Activated CD4-positive, alpha-beta T cell treated with anti-CD3 and anti-CD28 coated beads, Interleukin-2, Interleukin-6, amounts not matched to agents 100 ng/mL and 50 ng/mL, durations not matched to agents 16 hours and 8 hours (primary cell): ENCODE measurements at regions not wholly inside any gene's neighbourhood (a gene's known extent, or its start where the extent isn't known, plus 50 kb on each side); places are given as distances from the start of the nearest gene placed in this dataset.
A peak's percentile ranks its signal among the peaks of the same experiment; 100 is the strongest.
"Not testable (repeated sequence)": the region's sequence is repeated elsewhere in the genome, so short reads cannot be mapped to it uniquely, and the experiment has no call there.

Experiments
- DNase-seq: peaks from one replicate; pipeline ENCODE4 v3.0.0-alpha.2; 2020

DNA sequence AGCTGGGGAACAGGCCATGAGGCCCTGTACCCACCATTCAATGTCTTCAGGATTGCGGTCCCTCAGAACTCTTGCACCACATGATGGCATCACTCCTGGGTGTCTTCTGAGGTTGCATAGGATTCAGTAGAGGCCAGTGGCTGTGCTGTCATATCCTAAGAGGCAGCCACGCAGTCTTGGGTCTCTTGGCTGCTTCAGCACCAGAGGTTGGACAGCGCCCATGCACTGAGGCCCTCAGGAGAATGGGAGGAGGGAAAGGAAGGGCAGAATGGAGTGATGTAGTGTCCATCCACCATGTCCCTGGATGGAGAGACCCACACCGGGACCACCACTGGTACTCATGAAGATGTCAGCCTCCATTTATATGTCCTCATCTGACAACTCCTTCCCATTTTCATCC lies 439.9 kb downstream of the TUBA3C start:
- not testable (repeated sequence) for DNase-seq

DNA sequence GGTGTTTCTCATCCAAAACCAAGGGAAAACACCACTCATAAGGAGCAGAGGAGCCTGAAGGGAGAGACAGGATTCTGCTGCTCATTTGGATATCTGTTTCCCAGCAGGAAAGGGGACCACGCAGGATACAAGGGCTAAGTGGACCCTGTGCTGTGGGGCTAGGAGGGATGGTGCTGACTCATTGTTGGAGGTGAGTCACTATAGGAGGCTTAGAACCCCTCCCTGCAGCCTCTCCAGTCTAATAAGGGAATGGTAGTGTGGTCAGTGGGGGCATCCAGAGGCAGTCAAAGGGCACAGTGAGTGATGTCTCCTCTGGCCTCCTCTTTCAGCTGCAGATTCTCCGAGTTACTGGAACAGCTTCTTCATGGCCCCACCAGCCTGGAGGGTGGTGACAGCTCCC lies 442.3 kb downstream of the TUBA3C start:
- DNase-seq, result no peak

DNA sequence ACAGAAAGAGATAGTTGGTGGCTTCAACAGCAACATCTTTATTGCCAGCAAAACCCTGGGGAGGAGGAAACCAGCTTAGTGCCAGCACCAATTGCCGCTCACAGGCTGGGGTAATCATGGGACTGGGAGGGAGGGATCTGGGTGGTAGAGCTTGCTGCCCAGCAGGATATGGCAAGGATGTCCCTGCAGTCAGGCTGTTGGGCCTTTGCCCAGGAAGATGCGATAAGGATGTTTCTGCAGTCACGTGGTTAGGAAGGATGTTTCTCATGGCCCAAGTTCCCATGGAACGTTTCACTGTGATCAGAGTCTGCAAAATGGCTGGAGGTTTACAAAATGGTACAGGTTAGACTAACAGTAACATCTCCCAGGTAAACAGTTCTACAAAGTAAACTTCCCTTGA lies 443.5 kb downstream of the TUBA3C start:
- not testable (repeated sequence) for DNase-seq

DNA sequence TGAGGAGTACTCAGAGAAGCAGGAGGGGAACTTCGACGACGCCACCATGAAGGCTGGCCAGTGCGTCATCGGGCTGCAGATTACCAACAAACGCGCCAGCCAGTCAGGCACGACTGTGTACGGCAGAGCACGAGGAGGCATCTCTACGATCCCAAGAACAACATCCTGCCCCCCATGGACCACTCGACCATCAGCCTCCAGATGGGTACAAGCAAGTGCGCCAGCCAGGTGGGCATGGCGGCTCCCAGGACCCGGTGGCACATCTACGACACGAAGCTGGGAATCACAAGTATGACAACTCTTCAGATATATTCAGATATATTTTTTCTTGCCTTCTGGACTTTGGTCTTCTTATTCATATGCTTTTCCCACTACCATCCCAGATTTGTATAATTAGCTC lies 454.5 kb downstream of the TUBA3C start:
- DNase-seq, result not testable (repeated sequence)

DNA sequence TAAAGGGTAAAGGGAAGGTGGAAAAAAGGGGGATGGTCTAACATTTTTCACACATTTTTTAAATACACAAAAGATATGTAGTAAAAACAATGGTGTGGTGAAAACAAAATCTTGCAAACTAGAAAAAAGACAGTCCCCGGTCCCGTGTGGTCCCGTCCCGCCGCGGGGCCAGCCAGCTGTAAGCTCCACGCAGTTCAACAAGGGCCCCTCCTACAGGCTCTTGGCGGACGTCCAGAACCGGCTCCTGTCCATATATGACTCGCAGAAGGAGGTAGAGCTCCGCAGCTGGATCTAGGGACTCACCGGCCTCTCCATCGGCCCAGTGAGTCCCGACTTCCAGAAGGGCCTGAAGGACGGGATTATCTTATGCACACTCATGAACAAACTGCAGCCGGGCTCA lies 455.1 kb downstream of the TUBA3C start:
- not testable (repeated sequence) for DNase-seq

DNA sequence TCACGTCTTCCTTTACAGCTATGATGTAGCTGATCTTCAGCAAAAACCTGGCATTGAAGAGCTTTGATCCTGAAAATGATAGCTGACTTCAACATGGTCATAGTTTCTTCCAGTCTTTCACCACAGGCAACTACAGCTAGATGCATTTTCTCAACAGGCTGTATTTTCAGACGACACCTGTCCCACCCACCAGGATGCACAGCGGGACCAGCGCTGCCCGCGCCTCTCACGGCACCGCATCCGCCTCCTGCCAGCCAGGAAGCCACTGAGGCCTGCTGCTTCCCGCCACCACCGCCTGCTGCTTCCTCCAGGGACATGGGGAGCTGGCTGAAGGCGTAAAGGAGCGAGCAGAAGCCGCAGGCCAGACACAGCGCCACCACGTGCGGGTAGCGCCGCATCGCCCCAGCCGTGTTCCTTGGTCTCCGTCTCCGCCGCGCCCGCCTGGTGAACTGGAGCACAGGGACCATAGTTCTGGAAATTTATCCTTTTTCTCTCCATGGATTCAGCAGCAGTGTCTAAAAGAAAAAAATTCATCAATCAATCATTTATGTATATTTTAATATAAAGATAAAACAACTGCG lies 456.3 kb downstream of the TUBA3C start:
- not testable (repeated sequence) for DNase-seq

DNA sequence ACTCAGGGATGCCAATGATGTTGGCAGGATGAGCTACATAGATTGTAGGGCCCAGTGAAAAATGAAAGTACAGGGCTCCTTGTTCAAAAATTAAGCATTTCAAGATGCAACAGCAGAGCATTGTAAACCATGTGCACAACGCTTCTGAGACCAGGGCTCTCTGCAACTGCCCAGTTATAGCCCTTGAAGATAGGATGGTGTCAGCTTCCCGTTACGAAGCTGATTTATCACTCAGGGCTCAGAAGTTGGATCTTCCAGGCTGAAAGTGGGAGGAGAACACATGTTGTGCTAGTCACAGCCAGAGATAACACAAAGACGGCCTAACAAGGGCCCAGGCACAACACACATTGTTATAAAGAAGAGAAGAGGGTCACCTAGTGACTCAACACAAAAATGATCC lies 466.7 kb downstream of the TUBA3C start:
- DNase-seq, result no peak

DNA sequence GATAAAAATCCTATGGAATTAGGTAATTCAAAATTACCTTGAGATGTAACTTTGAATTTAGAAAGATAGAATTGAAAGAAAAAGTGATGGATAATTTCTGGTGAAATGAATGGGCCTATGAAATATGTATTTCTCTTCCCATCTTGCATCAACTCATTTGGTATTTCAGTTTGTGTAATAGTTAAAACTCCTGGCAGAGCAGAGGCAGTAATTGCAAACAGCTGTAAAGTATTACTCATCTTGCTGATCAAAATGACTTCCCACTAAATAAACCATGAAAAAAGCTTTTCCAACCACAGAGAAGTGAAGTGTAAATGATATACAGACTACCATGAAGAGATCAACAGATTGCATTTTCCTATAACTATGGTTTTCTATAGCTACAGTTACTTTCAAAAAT lies 471.0 kb downstream of the TUBA3C start:
- not testable (repeated sequence) for DNase-seq

DNA sequence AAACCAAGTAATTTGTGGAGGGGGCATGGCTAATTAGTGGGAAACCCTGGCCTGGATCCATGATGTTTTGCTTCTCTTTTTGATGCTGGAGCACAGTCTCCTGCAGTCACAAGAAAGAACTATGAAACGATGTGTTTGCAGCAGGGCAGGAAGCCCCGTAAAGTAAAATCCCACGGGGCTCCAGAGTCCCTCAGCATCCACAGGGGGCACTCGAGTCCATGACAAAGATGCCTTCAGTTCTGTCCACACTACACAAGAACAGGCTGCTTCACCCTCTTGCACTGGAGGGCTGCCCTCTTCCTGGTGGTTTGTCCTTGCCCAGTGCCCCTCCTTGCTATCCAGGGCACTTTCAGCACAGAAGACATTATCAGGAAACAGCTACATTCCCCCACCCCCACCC lies 475.1 kb downstream of the TUBA3C start:
- DNase-seq, result not testable (repeated sequence)

DNA sequence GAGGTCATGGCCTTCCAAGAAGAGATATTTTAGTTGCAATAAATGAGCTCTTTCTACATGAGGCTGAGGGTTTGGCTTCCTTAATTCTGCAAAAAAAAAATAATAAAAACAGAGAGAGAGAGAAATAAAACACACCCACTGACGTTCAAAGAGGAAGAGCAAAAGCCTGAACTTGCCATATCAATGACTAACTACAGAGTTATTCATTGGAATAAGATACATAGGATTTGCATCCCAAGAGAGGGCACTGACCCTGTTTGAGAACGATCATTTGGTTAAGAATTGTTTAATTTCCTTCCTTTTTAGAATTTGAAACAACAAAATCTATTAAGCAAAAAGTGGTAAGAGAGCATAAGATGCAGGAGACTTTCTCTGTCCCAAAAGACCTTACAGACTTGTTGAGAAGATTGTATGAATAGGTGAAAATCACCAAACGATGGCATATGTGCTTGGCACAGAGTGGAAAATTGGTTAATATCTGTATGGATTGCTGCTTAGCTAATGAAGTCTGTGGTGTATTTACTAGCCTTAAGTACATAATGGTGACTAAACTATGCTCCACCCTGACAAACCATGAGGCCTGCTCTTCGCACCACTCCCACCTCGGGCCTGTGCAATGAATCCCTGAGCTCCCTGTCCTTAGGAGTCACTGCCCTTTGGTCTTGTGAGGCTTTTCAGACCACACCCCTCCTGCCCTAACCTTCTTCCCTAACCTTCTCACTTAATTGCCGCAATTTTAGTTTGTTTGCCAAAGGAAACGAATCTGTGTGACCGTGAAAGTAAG lies 479.0 kb downstream of the TUBA3C start:
- not testable (repeated sequence) for DNase-seq

DNA sequence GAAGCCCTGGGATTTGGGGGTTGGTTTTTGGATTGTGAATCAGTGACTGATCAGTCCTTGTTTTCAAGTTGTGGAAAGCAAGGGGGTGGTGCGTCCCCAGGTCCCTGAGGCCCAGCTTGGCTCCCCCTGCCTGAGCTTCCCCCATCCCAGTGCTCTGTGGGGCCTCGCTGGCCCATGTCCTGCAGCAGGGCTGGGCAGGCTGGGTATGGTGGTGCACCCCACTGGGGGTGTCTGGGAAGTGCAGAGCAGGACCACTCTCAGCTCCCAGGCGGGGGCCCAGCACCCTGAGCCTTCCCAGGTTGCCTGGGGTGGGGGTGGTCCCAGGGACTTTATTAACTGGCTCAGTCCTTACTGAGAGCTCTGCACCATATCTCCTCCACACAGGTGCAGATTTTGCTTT lies 483.3 kb downstream of the TUBA3C start:
- DNase-seq, result not testable (repeated sequence)

DNA sequence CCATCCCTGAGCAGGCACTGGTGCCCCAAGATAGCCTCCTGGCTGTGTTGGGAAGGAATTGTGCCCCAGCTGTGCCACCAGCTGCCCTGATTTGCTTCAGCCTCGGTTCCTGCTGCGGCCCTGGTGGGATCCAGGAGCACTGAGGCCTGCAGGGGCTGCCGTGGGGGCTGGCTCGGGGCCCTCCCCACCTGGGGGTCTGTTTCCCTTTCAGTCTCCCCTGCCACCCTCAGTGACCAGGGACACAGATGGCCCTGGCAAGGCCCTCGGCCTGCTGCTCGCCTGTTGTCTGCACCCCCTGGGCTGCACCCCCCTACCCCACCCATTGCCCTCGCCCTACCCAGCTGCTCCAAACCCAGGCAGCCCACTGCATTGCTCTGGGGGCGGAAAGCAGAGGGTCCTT lies 483.8 kb downstream of the TUBA3C start:
- not testable (repeated sequence) for DNase-seq

DNA sequence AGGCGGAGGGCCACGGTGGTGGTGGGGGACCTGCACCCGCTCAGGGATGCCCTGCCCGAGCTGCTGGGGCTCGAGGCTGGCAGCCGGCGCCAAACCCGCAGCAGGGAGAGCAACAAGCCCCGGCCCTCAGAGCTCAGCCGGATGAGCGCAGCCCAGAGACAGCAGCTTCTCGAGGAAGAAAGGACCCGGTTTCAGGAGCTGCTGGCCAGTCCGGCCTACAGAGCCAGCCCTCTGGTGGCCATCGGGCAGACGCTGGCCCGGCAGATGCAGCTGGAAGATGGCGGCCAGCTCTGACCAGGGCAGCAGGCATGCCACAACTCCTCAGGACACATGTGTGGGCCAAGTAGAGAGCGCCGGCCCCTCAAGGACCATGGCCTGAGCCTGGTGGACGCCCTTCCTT lies 484.4 kb downstream of the TUBA3C start:
- DNase-seq, result not testable (repeated sequence)

DNA sequence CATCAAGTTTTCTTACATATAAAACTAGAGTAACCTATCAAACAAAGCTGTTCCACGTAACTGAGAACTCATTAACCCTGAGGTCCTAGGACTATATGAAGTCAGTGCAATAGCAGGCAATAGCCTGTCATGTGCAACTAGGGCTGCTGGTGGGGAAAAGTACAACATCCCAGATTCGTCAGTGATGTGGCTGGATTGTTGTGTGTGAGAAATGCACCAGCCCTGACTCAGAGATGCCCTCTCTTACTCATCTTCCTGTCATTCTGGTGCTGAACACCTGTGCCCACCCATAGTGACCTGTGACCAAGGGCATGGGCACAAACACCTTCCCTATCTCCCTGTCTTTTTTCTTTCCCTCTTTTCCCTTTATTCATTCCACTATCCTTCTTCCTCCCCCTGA lies 504.2 kb downstream of the TUBA3C start:
- not testable (repeated sequence) for DNase-seq

DNA sequence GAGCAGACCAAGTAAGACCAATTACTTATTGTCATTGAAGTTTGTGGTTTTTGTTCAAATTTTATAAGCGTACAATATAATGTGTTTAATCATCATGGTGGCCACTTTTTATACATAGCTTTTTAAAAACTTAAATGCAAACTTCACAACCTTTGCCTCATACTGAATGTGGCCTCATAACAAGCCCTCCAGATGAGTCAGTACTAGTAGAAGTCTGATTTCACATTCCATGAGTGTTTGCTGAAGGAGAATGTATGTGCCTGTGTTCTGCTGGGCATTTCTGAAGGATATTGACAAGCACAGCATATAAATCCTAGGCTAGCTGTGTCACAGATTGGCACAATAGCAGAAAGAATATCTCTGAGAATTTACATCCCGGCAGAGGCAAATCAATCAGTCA lies 506.4 kb downstream of the TUBA3C start:
- not testable (repeated sequence) for DNase-seq

DNA sequence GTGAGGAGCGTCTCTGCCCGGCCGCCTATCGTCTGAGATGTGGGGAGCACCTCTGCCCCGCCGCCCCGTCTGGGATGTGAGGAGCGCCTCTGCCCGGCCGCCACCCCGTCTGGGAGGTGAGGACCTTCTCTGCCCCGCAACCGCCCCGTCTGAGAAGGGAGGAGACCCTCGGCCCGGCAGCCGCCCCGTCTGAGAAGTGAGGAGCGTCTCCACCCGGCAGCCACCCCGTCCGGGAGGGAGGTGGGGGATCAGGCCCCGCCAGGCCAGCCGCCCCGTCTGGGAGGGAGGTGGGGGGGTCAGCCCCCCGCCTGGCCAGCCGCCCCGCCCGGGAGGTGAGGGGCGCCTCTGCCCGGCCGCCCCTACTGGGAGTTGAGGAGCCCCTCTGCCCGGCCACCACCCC lies 507.8 kb downstream of the TUBA3C start:
- DNase-seq, result not testable (repeated sequence)

DNA sequence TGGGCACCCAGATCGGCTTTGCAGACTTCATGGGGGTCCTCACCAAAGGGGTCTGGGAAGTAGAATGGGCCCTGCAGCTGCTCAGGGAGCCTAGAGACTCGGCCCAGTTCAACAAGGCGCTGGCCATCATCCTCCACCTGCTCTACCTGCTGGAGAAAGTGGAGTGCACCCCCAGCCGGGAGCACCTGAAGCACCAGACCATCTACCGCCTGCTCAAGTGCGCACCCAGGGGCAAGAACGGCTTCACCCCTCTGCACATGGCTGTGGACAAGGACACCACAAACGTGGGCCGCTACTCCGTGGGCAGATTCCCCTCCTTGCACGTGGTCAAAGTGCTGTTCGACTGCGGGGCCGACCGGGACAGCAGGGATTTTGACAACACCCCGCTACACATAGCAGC lies 515.0 kb downstream of the TUBA3C start:
- DNase-seq, result not testable (repeated sequence)

DNA sequence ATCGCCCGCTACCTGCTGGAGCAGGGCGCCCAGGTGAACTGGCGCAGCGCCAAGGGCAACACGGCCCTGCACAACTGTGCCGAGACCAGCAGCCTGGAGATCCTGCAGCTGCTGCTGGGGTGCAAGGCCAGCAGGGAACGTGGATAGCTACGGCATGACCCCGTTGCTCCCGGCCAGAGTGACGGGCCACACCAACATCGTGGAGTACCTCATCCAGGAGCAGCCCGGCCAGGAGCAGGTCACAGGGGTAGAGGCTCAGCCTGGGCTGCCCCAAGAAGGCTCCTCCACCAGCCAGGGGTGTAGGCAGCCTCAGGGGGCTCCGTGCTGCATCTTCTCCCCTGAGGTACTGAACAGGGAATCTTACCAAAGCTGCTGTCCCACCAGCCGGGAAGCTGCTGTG lies 515.9 kb downstream of the TUBA3C start:
- not testable (repeated sequence) for DNase-seq

DNA sequence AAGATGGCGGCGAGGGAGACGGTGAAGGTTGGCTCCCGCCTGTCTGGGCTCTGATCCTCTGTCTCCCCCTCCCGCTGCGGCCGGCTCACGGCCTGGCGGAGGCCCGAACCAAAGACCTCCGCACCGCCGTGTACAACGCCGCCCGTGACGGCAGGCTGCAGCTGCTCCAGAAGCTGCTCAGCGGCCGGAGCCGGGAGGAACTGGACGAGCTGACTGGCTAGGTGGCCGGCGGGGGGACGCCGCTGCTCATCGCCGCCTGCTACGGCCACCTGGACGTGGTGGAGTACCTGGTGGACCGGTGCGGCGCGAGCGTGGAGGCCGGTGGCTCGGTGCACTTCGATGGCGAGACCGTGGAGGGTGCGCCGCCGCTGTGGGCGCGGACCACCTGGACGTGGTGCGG lies 516.5 kb downstream of the TUBA3C start:
- DNase-seq, result not testable (repeated sequence)

DNA sequence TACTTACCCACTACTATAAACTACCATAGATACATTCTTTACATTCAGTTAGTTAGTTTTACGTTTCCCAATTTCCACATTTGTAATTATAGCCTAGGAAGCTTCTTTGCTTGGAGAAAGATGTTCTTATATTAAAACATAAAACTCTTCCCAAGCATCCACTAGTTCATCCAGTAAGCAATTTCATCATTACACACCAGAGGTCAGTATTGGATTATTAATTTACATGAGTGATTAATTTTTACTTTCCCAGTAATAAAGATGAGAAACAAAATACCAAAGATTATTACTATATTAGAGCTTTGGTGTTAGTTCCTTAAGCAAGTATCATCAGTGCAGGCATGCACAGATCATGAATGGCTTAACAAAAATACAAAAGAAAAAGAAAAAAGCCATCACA lies 518.4 kb downstream of the TUBA3C start:
- not testable (repeated sequence) for DNase-seq

DNA sequence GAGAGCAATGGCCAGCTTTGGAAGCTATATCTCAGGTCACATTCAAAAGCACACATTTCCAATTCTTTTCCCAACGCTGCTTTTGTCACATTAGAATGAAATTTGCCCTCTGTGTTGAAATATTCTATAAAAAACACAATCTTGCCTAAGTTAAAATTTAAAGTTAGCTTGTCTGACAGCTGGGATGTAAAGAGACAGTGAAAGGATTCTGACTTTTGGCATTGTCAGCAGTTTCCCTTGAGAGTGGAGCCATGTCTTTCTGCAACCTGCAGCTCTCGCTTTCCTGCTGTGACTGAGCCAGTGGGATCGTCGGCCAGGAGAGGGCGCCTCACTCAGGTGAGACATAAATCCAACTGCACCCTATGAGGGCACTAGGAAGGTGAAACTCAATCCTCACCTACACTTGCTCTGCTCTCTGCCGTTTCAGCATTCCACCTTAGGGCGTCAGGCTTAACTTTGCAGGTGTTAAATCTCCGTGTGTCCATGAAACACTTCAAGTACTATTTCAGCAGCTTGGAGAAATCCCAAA lies 537.9 kb downstream of the TUBA3C start:
- peak; percentile 21 for DNase-seq

DNA sequence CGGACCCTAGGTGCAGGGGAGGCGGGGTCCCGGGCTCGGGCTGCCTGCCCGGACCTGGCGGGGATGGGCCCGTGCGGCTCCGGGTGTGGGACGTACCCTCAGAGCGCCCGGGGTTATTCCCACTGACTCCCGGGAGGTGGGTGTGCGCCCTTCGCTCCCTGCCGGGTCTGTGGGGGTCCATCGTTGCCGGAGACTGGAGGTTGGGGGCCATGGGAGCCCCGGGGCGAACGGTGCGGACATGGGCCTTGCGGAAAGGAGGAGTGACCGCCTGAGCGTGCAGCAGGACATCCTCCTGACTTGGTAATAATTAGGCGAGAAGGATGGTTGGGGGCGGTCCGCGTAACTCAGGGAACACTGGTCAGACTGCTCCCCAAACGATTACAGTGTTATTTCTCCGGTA lies 552.7 kb downstream of the TUBA3C start:
- not testable (repeated sequence) for DNase-seq

DNA sequence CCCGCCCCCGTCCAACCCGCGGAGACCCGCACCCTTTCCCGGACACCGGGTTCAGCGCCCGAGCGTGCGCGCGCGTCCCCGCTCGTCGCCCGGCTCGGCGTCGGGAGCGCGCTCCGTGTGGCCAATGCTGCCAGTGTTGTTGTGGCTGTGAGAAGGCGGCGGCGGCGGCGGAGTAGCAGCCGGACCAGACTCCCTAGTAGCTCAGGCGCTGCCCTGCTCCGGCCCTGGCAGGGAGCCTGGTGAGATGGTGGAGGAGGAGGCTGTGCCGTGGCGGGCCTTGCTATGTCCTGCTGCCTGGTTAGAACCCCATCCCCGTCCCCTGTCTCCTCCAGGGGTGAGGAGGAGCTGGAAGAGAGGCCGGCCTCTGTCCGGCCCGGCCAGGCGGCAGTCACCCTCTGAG lies 553.2 kb downstream of the TUBA3C start:
- DNase-seq, result no peak

DNA sequence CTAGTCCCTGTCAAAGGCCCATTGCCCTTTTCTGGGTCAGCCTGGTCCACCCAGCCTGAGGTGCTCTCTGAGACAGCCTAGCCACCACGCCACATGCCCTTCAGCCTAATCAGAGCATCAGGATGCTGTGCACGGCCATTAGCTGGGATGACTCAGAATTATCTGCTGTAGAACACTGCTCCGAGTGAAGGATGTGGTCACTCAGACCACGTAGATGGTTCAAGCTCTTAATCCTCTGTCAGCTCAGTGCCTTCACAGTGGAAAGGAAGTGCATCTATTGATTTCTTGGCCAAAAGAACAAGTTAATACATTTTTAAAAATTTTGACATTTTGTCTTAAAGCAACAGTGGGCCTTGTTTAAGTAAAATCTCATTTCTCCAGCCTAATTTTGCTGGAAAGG lies 557.6 kb downstream of the TUBA3C start:
- DNase-seq, result not testable (repeated sequence)
